ENCODE measurements at regions not wholly inside any gene's neighbourhood (a gene's known extent, or its start where the extent isn't known, plus 50 kb on each side); places are given as distances from the start of the nearest gene placed in this dataset.

DNA sequence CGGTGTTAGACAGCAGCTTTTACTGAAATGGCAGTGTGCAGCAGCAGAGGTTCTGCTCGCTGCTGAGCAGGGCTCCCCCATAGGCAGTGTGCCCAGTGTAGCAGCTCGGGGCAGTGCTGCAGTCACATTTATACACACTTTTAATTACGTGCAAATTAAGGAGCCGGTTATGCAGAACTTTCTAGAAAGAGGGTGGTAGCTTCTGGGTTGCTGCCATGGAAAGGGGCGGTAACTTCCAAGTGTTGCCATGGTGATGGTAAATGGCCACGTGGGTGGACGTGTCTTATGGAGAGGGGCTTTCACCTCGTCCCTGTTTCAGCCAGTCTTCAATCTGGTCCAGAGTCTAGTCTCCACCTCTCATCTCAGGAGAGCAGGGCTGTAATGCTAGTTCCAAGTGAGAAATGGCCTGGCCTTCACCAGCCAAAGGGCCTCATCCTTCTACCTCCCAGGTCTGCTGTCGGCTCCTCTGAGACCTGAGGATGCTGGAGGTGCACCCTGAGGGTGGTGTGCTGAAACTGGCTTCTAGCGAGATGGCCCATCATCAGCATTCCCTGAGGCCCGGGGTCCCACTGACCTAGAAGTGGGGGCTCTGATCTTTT, 180.5 kb upstream of the PMEPA1 start:
- H3T11ph ChIP-seq (ENCODE audit: low read length) = no peak overlapping the region
- Mint-ChIP-seq H3K27ac (no peak overlapping the region; a peak in 1 of 7 replicates), H3K36me3 (ENCODE audit: insufficient read depth in 1 of 3, low read depth in 3 of 3) (no peaks in the 10 kb centered on the region)

More for the DNA sequence above, 180.5 kb upstream of the PMEPA1 start:
- Histone ChIP-seq H3K9me3 (ENCODE audit: control insufficient read depth, low read depth, low read length) (no peaks in the 10 kb centered on the region), H3K23me2 (ENCODE audit: insufficient read length, low read depth, low read length, poor library complexity, severe bottlenecking) (no peaks in the 10 kb centered on the region), H3K27me3 (ENCODE audit: insufficient read depth, low read length) (0 out of 2 replicates have a peak, but pooled peaks cover 2% of the 10 kb centered on the region), H3K4me2 (ENCODE audit: insufficient read depth, insufficient read length, low read length) (no peak overlapping the region), H2BK20ac (ENCODE audit: low read depth, low read length, poor library complexity, severe bottlenecking) (no peak overlapping the region), H2AK5ac (ENCODE audit: insufficient read length, low read length) (no peak overlapping the region), H3K4me1 (ENCODE audit: insufficient read depth, low read length) (no peaks in the 10 kb centered on the region), H2BK5ac (ENCODE audit: insufficient read length, low read length) (no peak overlapping the region), H3K79me2 (ENCODE audit: insufficient read depth, low read length) (no peaks in the 10 kb centered on the region), H2BK120ac (ENCODE audit: low read depth, low read length, poor library complexity, severe bottlenecking) (no peak overlapping the region), H3K14ac (ENCODE audit: insufficient read depth, low read length) (no peak overlapping the region), H4K91ac (ENCODE audit: insufficient read length, low read depth, low read length) (no peak overlapping the region), H4K8ac (replicated peaks; ENCODE audit: insufficient read length, low read depth, low read length) (no peak overlapping the region), H2BK12ac (ENCODE audit: insufficient read length, low read depth, low read length) (no peak overlapping the region), H4K20me1 (ENCODE audit: control insufficient read depth, insufficient read depth, insufficient read length) (no peaks in the 10 kb centered on the region), H3K4ac (ENCODE audit: low read depth, low read length) (no peak overlapping the region), H3K18ac (ENCODE audit: insufficient read length, low read depth, low read length) (no peak overlapping the region), H3K9ac (ENCODE audit: extremely low read depth, insufficient read length, low read length) (no peak overlapping the region), H3K23ac (ENCODE audit: insufficient read length, low read depth, low read length) (no peak overlapping the region), H4K5ac (ENCODE audit: insufficient read length, low read depth, low read length) (no peak overlapping the region), H2AFZ (ENCODE audit: low read length) (no peak overlapping the region), H3K56ac (ENCODE audit: insufficient read length, low read depth, low read length) (no peak overlapping the region), H3K79me1 (ENCODE audit: insufficient read depth, low read depth, low read length, poor library complexity, severe bottlenecking) (no peaks in the 10 kb centered on the region), H3K27ac (ENCODE audit: insufficient read length, low read depth, low read length) (no peak overlapping the region), H2BK15ac (ENCODE audit: low read depth, low read length) (no peak overlapping the region)
- peaks cover 10% of the 10 kb centered on the region; the same call in 1 of the 2 replicates for H3K27me3 Mint-ChIP-seq (ENCODE audit: low read depth)
- H3K9me3 Mint-ChIP-seq = peaks cover 0 to 5% of the 10 kb centered on the region in 2 experiments; a peak in 3 of 5 replicates
- TF ChIP-seq, protein P1, sequence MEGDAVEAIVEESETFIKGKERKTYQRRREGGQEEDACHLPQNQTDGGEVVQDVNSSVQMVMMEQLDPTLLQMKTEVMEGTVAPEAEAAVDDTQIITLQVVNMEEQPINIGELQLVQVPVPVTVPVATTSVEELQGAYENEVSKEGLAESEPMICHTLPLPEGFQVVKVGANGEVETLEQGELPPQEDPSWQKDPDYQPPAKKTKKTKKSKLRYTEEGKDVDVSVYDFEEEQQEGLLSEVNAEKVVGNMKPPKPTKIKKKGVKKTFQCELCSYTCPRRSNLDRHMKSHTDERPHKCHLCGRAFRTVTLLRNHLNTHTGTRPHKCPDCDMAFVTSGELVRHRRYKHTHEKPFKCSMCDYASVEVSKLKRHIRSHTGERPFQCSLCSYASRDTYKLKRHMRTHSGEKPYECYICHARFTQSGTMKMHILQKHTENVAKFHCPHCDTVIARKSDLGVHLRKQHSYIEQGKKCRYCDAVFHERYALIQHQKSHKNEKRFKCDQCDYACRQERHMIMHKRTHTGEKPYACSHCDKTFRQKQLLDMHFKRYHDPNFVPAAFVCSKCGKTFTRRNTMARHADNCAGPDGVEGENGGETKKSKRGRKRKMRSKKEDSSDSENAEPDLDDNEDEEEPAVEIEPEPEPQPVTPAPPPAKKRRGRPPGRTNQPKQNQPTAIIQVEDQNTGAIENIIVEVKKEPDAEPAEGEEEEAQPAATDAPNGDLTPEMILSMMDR (conservative IDR thresholded peaks at IDR 0.05) = no peak
- H3K4me1 Mint-ChIP-seq = peaks cover 14 to 23% of the 10 kb centered on the region in 2 experiments
- no peak for DNase-seq
- H3K4me3 Mint-ChIP-seq = no peak overlapping the region
- WGBS (ENCODE audit: extremely low coverage, insufficient read length, low lambda C conversion rate) = no CpG with 5 or more reads among the region's 12 CpGs
